PC-9 (cell line): ENCODE measurements at regions not wholly inside any gene's neighbourhood (a gene's known extent, or its start where the extent isn't known, plus 50 kb on each side); places are given as distances from the start of the nearest gene placed in this dataset.

Source experiments
- EZH2 ChIP-seq: fragments of 200-600 bp; sonication (generic); IDR thresholded peaks from 2 replicates; pipeline ENCODE4 v1.8.0; 2017; ENCODE audit warnings: antibody characterized with exemption, low read depth
- TF ChIP-seq, protein P1 (sequence below): fragments of 200-600 bp; sonication (generic); conservative IDR thresholded peaks from 2 replicates; pipeline ENCODE4 v1.6.1; 2017; ENCODE audit warnings: mixed run types, antibody characterized with exemption, mild to moderate bottlenecking, moderate library complexity

DNA sequence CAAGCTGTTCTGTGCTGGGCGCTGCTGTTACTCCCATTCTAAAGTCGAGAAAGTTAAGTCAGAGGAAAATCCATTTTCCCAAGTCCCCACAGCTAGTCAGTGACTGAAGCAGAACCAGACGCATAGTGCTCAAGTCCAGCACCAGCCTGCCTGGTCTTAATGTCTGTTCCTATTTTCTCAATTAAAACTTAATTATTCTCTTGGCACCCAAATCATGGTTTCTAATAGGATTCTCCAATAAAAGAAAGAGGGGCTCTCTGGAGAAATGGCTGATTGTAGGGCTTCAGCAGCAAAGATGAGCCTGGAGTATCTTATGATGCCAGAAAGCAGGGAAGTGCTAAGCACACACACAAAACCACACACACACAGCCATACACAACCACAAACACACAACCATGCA, 531.0 kb upstream of the SALL3 start:
- no peak for TF ChIP-seq EZH2
- TF ChIP-seq, protein P1, sequence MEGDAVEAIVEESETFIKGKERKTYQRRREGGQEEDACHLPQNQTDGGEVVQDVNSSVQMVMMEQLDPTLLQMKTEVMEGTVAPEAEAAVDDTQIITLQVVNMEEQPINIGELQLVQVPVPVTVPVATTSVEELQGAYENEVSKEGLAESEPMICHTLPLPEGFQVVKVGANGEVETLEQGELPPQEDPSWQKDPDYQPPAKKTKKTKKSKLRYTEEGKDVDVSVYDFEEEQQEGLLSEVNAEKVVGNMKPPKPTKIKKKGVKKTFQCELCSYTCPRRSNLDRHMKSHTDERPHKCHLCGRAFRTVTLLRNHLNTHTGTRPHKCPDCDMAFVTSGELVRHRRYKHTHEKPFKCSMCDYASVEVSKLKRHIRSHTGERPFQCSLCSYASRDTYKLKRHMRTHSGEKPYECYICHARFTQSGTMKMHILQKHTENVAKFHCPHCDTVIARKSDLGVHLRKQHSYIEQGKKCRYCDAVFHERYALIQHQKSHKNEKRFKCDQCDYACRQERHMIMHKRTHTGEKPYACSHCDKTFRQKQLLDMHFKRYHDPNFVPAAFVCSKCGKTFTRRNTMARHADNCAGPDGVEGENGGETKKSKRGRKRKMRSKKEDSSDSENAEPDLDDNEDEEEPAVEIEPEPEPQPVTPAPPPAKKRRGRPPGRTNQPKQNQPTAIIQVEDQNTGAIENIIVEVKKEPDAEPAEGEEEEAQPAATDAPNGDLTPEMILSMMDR: no peak
